Left lung (tissue), 4 donors: ENCODE measurements at regions not wholly inside any gene's neighbourhood (a gene's known extent, or its start where the extent isn't known, plus 50 kb on each side); places are given as distances from the start of the nearest gene placed in this dataset.

Source experiments
- ATAC-seq: fragments of 200-7000 bp; cut with Tn5 transposase; one replicate; pipeline ENCODE4 v1.9.1; 2020; ENCODE audit warnings: moderate library complexity
- DNase-seq, 4 donors: peaks; one replicate each; pipeline ENCODE4 v3.0.0-alpha.2; 2013 to 2020
- H3K27ac ChIP-seq, 2 donors: fragments of 200-600 bp; sonication (generic) in 1 of 2; one replicate each; pipeline versions ENCODE4 v1.5.0 to v1.8.0; 2020 to 2021
- H3K27me3 ChIP-seq, 2 donors: fragments of 200-600 bp; sonication (generic) in 1 of 2; one replicate each; pipeline versions ENCODE4 v1.5.0 to v1.8.0; 2020 to 2021
- H3K36me3 ChIP-seq, 2 donors: fragments of 200-600 bp; sonication (generic) in 1 of 2; one replicate each; pipeline versions ENCODE4 v1.5.0 to v1.8.0; 2020 to 2021
- H3K4me1 ChIP-seq, 2 donors: fragments of 200-600 bp; one replicate each; pipeline ENCODE4 v1.8.0; 2021
- H3K4me3 ChIP-seq, 2 donors: fragments of 200-600 bp; sonication (generic) in 1 of 2; one replicate each; pipeline versions ENCODE4 v1.5.0 to v1.8.0; 2020 to 2021; ENCODE audit warnings: mild to moderate bottlenecking in 1 of 2
- H3K9me3 ChIP-seq, 2 donors: fragments of 200-600 bp; sonication (generic) in 1 of 2; one replicate each; pipeline versions ENCODE4 v1.5.0 to v1.8.0; 2020 to 2021
- intact Hi-C, 2 donors: fragments of 100-400 bp; cut with DNase I; formaldehyde crosslinking; loops; one replicate each; pipeline versions ENCODE4 v1.11.2 to v1.14.2; 2022
- TF ChIP-seq, protein P1 (sequence below), 2 donors: fragments of 200-600 bp; sonication (generic) in 1 of 2; IDR thresholded peaks; one replicate each; pipeline versions ENCODE4 v1.5.0 to v1.8.0; 2021; ENCODE audit warnings: antibody characterized with exemption in 2 of 2
- donor health status: DM: no; HTN: yes; CAD: no.
- donor health status: DM: no; HTN: no; CAD: no.

DNA sequence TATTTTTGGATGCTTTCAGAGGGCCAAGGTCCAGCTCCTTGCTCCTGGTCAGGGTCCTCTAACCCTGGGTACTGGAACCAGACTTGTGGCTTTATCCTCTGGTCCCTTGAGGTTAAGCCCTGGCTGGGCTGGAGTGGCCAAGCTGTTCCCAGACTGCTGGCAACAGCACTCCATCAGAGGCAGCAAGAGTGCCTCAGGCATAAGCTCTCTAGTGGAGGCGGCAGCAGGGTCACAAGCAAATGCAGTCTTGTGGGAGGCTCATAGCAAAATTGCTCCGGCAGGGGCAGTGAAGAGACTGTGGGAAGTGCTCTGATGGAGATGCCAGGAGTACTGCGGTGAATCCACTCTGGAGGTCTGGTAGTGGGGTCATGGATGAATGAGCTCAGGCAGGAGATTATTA lies 128.9 kb upstream of the OTOS start:
- Histone ChIP-seq H3K9me3 (peaks cover 0 to 10% of the 10 kb centered on the region in 2 donors), H3K4me3 (no peak overlapping the region), H3K27me3 (peaks cover 0 to 6% of the 10 kb centered on the region in 2 donors), H3K4me1 (no peaks in the 10 kb centered on the region), H3K27ac (no peak overlapping the region), H3K36me3 (no peaks in the 10 kb centered on the region)
- intact Hi-C loops, result no loop called here
- no peak for ATAC-seq
- DNase-seq, result no peak
- TF ChIP-seq, protein P1, sequence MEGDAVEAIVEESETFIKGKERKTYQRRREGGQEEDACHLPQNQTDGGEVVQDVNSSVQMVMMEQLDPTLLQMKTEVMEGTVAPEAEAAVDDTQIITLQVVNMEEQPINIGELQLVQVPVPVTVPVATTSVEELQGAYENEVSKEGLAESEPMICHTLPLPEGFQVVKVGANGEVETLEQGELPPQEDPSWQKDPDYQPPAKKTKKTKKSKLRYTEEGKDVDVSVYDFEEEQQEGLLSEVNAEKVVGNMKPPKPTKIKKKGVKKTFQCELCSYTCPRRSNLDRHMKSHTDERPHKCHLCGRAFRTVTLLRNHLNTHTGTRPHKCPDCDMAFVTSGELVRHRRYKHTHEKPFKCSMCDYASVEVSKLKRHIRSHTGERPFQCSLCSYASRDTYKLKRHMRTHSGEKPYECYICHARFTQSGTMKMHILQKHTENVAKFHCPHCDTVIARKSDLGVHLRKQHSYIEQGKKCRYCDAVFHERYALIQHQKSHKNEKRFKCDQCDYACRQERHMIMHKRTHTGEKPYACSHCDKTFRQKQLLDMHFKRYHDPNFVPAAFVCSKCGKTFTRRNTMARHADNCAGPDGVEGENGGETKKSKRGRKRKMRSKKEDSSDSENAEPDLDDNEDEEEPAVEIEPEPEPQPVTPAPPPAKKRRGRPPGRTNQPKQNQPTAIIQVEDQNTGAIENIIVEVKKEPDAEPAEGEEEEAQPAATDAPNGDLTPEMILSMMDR (IDR thresholded peaks at IDR 0.05), result no peak

DNA sequence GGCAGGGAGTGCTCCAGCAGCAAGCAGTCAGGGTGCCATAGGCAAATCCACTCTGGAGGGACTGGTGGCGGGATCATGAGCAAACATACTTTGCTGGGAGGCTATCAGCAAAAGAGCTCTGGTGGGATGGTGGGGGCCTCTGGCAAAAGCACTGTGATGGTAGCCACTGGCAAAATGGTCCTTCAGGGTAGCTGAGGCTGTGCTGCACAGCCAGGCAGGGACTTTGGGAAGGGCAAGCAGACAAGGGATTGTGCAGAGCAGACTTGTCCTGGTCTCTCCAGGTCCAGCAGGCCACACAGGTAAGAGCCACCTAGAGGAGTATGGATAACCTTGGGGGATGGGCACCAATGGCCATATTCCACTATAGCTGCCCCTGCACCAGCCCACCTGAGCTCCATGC lies 129.4 kb upstream of the OTOS start:
- Histone ChIP-seq H3K27ac (no peak overlapping the region), H3K4me1 (no peaks in the 10 kb centered on the region), H3K36me3 (no peaks in the 10 kb centered on the region), H3K9me3 (peaks cover 0 to 10% of the 10 kb centered on the region in 2 donors), H3K4me3 (no peak overlapping the region), H3K27me3 (peaks cover 0 to 6% of the 10 kb centered on the region in 2 donors)
- ATAC-seq, result no peak
- DNase-seq, result no peak
- TF ChIP-seq, protein P1 (IDR thresholded peaks at IDR 0.05), result no peak
- intact Hi-C loops, result no loop called here

DNA sequence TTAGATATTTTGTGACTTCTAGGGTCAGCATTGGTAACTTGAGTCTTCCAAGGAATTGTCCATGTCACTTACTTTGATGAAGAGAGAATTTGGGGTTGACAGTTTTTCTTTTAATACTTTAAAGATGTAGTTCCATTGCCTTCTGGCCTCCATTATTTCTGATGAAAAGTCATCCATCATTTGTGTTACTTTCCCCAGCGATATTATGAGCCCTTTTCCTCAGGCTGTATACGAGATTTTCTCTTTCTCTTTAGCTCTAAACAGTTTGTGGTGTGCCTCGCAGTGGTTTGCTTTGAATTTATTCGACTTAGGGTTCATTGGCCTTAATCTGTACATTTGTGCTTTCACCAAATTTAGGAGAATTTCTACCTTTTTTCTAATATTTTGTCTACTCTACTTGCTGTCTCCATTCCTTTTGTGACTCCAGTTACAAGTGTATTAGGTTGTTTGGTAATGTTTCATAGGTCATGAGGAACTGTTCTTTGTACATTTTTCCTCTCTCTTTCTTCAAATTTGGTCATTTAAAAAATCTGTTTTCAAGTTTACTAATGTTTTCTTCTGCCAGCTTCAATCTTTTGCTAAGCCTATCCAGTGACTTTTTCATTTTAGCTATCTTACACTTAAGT lies 131.4 kb upstream of the OTOS start:
- ATAC-seq (no peak), DNase-seq (no peak)
- no peaks in the 10 kb centered on the region for H3K4me1 ChIP-seq
- no peak overlapping the region for H3K27ac ChIP-seq
- no peak overlapping the region for H3K4me3 ChIP-seq
- no peaks in the 10 kb centered on the region for H3K36me3 ChIP-seq
- peaks cover 0 to 10% of the 10 kb centered on the region in 2 donors for H3K9me3 ChIP-seq
- TF ChIP-seq, protein P1 (IDR thresholded peaks at IDR 0.05), result no peak
- intact Hi-C loops, result no loop called here
- H3K27me3 ChIP-seq, result peaks cover 0 to 9% of the 10 kb centered on the region in 2 donors

DNA sequence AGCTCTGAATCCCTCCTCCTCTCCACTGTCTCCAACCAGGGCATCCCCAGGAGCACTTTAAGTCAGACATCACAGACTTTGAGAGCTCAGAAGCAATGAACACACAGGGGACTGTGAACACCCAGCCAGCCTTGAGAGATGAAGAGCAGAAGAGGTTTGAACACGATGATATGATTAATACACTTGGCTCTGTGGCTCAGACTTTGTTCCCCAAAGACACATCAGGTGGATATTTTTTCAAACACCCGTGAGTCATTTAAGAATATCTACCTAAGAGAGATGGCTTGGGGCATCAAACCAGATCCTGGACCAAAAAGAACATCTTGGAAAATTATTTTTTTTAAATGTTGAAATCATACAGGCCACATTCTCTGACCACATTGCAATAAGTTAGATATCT lies 134.9 kb upstream of the OTOS start:
- Histone ChIP-seq H3K4me3 (no peak overlapping the region), H3K27me3 (peaks cover 0 to 30% of the 10 kb centered on the region in 2 donors), H3K27ac (no peak overlapping the region), H3K9me3 (peaks cover 0 to 10% of the 10 kb centered on the region in 2 donors), H3K4me1 (no peaks in the 10 kb centered on the region), H3K36me3 (no peaks in the 10 kb centered on the region)
- TF ChIP-seq, protein P1 (IDR thresholded peaks at IDR 0.05), result no peak
- intact Hi-C loops, result no loop called here
- ATAC-seq, result no peak
- no peak for DNase-seq

DNA sequence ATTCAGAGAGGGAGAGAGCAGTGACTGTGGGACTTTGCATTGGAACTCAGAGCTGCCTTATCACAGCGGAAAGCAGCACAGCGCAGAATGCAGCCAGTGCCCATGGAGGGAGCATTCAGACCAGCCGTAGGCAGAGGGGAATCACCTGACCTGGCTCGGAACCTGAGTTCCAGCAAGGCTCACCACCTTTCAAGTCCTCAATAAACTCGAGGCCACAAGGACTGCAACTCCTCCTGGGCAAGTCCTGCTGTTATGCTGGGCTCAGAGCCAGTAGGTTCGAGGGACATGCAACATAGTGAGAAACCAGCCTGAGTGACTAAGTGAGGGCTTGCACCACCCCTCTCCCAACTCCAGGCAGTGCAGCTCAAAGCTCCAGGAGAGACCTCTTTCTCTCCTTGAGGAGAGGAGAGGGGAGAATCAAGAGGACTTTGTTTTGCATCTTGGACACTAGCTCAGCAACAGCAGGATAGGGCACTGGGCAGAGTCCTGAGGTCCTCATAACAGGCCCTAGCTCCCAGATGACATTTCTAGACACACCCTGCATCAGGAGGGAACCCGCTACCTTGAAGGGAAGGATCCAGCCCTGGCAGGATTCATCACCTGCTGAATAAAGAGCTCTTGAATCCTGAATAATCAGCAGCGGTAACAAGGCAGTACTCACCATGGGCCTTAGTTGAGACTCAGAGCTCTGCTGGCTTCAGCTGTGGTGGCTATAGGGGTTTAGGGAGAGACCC lies 136.8 kb upstream of the OTOS start:
- TF ChIP-seq, protein P1 (IDR thresholded peaks at IDR 0.05), result no peak
- no peaks in the 10 kb centered on the region for H3K36me3 ChIP-seq
- H3K27me3 ChIP-seq, result peaks cover 0 to 30% of the 10 kb centered on the region in 2 donors
- ATAC-seq, result peak; percentile 81
- H3K4me3 ChIP-seq, result no peak overlapping the region
- peaks cover 0 to 5% of the 10 kb centered on the region in 2 donors for H3K9me3 ChIP-seq
- H3K27ac ChIP-seq, result no peak overlapping the region
- peak in 2 of 4 donors; percentile 44 for DNase-seq
- H3K4me1 ChIP-seq, result no peaks in the 10 kb centered on the region
- intact Hi-C loops, result no loop called here
